Epithelial cell of esophagus (primary cell): ENCODE measurements at regions not wholly inside any gene's neighbourhood (a gene's known extent, or its start where the extent isn't known, plus 50 kb on each side); places are given as distances from the start of the nearest gene placed in this dataset.
A peak's percentile ranks its signal among the peaks of the same experiment; 100 is the strongest.

Experiments used
- DNase-seq: peaks from one replicate; pipeline ENCODE4 v3.0.0; 2010; ENCODE audit warnings: low read depth
- H3K4me3 ChIP-seq: 2 replicates; pipeline ENCODE4 v1.5.1; 2011; ENCODE audit warnings: mild to moderate bottlenecking, low read length, control low read depth
- CTCF ChIP-seq: IDR thresholded peaks from 2 replicates; pipeline ENCODE4 v1.5.1; 2011; ENCODE audit warnings: low read depth, mild to moderate bottlenecking, low read length, control low read depth, inconsistent platforms; ENCODE audit not compliant: insufficient read depth; ENCODE audit errors: missing control alignments

- peak; percentile 95 for DNase-seq
- no peak for TF ChIP-seq CTCF
- no peak overlapping the region for H3K4me3 ChIP-seq
These were observed 824.0 kb upstream of the ID2 start for GRCh38 chr2:7857904-7858303.

- no peak for DNase-seq
- H3K4me3 ChIP-seq: no peak overlapping the region
- TF ChIP-seq CTCF: no peak
These were observed 823.2 kb upstream of the ID2 start for GRCh38 chr2:7858624-7859023.

GRCh38 chr2:7860693-7861092 lies 821.2 kb upstream of the ID2 start:
- TF ChIP-seq CTCF: no peak
- no peak overlapping the region for H3K4me3 ChIP-seq
- DNase-seq: peak; percentile 58

GRCh38 chr2:7861910-7862702 lies 819.8 kb upstream of the ID2 start:
- no peak overlapping the region for H3K4me3 ChIP-seq
- no peak for DNase-seq

GRCh38 chr2:7866104-7866503 lies 815.8 kb upstream of the ID2 start:
- no peak overlapping the region for H3K4me3 ChIP-seq
- no peak for DNase-seq
- no peak for TF ChIP-seq CTCF

More at GRCh38 chr2:7861910-7862702, 819.8 kb upstream of the ID2 start:
- TF ChIP-seq CTCF: no peak

- DNase-seq: no peak
- no peak for TF ChIP-seq CTCF
These were observed 815.0 kb upstream of the ID2 start for GRCh38 chr2:7866825-7867224.

GRCh38 chr2:7867867-7868266 lies 814.0 kb upstream of the ID2 start:
- DNase-seq: no peak
- TF ChIP-seq CTCF: no peak
- H3K4me3 ChIP-seq: no peak overlapping the region

More at GRCh38 chr2:7866825-7867224, 815.0 kb upstream of the ID2 start:
- no peak overlapping the region for H3K4me3 ChIP-seq
